NCI-H146 (cell line): ENCODE measurements at regions not wholly inside any gene's neighbourhood (a gene's known extent, or its start where the extent isn't known, plus 50 kb on each side); places are given as distances from the start of the nearest gene placed in this dataset.

Experiments used
- DNase-seq: peaks from one replicate; lab custom pipeline; 2025; lab: John Stamatoyannopoulos, UW

DNA sequence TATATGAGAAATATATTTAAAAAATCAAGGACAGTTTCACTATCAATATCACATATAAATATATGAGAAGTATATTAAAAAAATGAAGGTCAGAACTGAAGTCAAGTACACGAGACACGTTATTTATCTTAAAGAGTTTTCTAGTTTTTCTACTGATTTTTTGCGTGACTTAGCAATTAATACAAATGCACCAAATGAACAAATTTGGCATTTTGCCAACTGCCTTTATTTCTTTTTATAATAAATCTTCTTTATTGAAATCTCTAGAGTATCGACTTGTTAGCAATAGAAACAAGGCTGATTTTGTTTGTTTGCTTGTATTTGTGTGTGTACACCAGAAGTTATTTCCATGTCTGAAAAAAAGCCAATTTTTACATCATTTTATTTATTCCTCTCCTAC lies 1684.7 kb upstream of the RAG2 start:
- no peak for DNase-seq

GRCh38 chr11:38278457-38279141 lies 1680.6 kb upstream of the RAG2 start:
- DNase-seq = no peak

DNA sequence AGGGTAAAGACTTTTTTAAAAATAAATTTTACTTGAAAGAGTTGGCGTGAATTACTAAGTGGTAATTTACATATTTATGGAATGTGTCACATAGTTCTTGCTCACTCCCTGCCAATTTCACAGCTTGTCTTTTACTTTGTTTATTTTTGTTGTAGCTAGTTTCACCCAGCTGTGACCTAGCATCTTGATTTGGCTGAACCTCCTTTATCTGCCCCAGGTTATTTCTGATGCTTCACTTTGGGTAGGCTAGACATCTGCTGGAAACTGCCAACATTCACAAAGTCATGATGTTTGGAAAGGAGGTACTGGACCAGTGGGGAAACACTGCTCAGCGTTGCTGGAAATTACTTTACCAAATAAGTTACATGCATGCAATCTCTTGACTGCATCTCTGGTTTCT lies 1676.0 kb upstream of the RAG2 start:
- no peak for DNase-seq

GRCh38 chr11:38272376-38272775 lies 1674.3 kb upstream of the RAG2 start:
- no peak for DNase-seq

GRCh38 chr11:38266691-38267090 lies 1668.7 kb upstream of the RAG2 start:
- no peak for DNase-seq

- no peak for DNase-seq
Observed at GRCh38 chr11:38256436-38256835, 1658.4 kb upstream of the RAG2 start.

GRCh38 chr11:38254913-38255312 lies 1656.9 kb upstream of the RAG2 start:
- DNase-seq = no peak

- DNase-seq = no peak
Observed at GRCh38 chr11:38252620-38253019, 1654.6 kb upstream of the RAG2 start.

- DNase-seq = no peak
Observed at GRCh38 chr11:38246451-38246850, 1648.4 kb upstream of the RAG2 start.

GRCh38 chr11:38226684-38227083 lies 1628.6 kb upstream of the RAG2 start:
- DNase-seq = no peak

DNA sequence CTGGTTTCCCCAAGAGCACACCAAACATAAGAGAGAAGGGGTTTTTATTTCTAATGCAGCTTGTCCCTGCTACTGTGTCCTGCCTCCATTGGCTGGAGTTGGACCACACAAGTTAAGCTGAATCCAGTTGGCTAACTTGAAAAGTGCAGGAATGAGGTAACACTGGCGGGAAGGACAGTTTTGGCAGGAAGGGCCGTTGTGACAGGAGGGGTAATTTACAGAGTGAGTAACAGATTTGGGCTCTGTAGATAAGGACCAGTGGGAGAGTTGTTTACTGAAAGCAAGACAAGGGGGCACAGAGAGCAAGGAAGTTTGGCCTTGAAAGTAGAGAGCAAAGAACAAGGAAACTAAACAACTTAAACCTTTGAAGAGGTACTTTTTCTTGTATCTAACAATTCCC lies 1623.3 kb upstream of the RAG2 start:
- DNase-seq = no peak

DNA sequence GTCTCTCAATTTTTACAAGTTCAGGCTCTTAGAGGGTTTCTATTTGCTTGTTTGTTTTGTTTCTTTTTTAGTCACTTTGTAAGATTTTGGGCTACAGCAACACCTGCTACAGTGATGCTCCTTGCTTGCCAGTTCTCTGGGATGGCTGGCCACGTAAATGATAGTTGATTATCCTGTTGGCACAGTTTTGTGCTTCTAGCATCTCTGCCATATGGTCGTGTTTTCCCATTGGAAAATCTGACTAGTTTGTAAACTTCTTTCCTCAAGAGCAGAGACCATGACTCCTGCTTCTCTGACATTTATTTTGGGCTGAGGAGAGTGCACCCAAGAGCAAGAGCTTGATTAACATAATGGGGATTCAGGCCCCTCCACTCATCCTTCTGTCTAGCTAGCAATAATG lies 1621.6 kb upstream of the RAG2 start:
- DNase-seq = no peak

DNA sequence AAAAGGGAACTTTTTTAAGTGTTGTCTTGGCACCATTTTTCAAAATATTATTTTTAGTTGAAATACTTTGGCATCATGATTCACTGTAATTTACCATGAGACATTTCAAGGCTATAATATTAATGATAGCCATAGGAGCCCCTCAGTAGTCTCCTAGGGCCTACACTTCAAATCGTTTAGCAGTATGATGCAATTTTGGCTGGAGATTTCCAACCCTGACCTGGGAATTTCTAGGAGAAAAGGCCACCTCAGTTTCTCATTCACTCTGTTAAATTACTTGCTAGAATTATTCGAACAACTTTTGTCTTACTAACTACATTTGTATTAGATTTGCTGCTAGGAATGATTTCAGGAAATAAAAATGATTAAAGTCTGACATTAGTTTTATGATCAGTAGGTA lies 1610.9 kb upstream of the RAG2 start:
- DNase-seq = no peak

DNA sequence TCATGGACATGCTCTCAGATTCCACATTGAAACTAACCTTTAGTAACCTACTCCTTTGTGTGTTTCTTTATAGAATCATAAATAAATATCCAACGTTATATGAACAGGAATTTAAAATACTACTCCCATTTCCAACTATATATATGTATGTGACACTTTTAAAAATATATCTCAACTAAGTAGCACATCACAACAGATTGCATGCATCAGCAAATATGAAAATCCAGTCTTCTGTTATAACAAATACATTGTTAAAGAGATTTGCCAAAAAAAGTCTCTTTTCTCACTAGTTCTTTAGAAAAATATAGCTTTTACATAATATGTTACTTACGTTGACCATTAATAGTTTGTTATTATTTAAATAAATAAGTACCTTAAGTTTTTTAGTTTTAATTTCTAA lies 1608.6 kb upstream of the RAG2 start:
- DNase-seq = no peak

- no peak for DNase-seq
Observed at GRCh38 chr11:38191101-38191500, 1593.1 kb upstream of the RAG2 start.

GRCh38 chr11:38182126-38182866 lies 1584.3 kb upstream of the RAG2 start:
- no peak for DNase-seq

- DNase-seq = no peak
Observed at GRCh38 chr11:38176686-38177322, 1578.8 kb upstream of the RAG2 start.

DNA sequence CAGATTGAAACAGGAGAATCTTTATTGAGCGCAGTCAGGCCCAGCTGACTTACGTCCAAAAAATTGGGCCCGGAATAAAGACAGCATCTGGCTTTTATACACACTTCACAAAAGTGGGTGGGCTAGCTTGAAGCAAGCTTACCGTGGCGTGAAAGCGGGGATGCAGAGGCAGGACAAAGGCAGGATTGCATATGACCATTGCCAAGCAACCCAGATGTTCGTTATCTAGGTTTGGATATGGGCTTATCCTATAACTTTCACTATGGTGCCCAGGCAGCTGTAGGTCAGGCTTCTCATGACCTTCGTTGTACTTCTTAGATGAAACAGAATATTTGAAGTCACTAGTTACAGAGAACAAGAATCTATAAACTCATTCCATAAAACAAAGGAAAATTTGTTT lies 1575.6 kb upstream of the RAG2 start:
- no peak for DNase-seq

GRCh38 chr11:38169286-38169685 lies 1571.2 kb upstream of the RAG2 start:
- DNase-seq = no peak

- DNase-seq = no peak
Observed at GRCh38 chr11:38163526-38163925, 1565.5 kb upstream of the RAG2 start.

GRCh38 chr11:38160433-38160832 lies 1562.4 kb upstream of the RAG2 start:
- no peak for DNase-seq

GRCh38 chr11:38159038-38159437 lies 1561.0 kb upstream of the RAG2 start:
- DNase-seq = no peak

DNA sequence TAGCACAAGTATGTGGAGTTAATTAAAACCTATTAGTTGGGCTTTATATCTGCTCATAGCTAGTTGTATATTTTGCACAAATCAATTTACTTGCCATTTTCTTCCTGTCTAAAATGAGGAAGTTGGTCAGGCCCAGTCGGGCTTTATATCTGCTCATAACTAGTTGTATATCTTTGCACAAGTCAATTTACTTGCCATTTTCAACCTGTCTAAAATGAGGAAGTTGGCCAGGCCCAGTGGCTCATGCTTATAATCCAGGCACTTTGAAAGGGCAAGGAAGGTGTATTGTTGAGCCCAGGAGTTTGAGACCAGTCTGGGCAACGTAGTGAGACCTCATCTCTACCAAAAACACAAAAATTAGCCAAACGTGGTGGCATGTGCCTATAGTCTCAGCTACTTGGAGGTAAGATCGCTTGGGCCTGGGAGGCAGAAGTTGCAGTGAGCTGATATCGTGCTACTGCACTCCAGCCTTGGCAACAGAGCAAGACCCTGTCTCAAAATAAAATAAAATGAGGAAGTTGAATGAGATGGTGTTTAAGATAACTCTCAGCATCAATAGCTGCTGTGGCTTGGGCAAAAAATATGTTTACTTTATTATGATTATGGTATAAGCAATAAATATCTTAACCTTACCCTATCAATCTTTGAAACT lies 1558.6 kb upstream of the RAG2 start:
- no peak for DNase-seq
